B cell (primary cell): ENCODE measurements at regions not wholly inside any gene's neighbourhood (a gene's known extent, or its start where the extent isn't known, plus 50 kb on each side); places are given as distances from the start of the nearest gene placed in this dataset.

Experiments used
- ATAC-seq: fragments of 200-7000 bp; cut with Tn5 transposase; one replicate; pipeline ENCODE4 v1.10.0; 2021; ENCODE audit warnings: low read depth, mild to moderate bottlenecking, moderate number of reproducible peaks, moderate library complexity
- CTCF ChIA-PET: fragments of 350-600 bp; sonication (Branson Sonifier 250); formaldehyde crosslinking; loops from one replicate; lab custom pipeline; 2021; ENCODE audit warnings: antibody characterized with exemption, inconsistent platforms; lab: Charles Lee
- POLR2A ChIA-PET: fragments of 350-600 bp; sonication (Branson Sonifier 250); formaldehyde crosslinking; loops from one replicate; lab custom pipeline; 2021; ENCODE audit warnings: antibody characterized with exemption; lab: Charles Lee
- DNase-seq: peaks from one replicate; pipeline ENCODE4 v3.0.0; 2013
- H2AFZ ChIP-seq: 2 replicates; pipeline ENCODE4 v1.6.1; 2012; ENCODE audit warnings: mild to moderate bottlenecking, low read depth, low read length; ENCODE audit not compliant: insufficient read depth, poor library complexity, severe bottlenecking
- H3K27ac ChIP-seq, 2 donors: 1 replicate in 1 of 2; 2 replicates in 1 of 2; pipeline ENCODE4 v1.5.1; 2012 to 2013; ENCODE audit warnings: low read length in 2 of 2, mild to moderate bottlenecking in 2 of 2, moderate library complexity in 1 of 2
- H3K27me3 ChIP-seq, 4 experiments: fragments of 200-600 bp in 1 of 4; sonication (generic) in 1 of 4; replicated peaks in 1 of 4; 1 replicate in 2 of 4; 2 replicates in 2 of 4; pipeline versions ENCODE4 v1.6.1 to v1.7.0; 2013 to 2016; ENCODE audit warnings: low read length in 3 of 4, mild to moderate bottlenecking in 2 of 4, mixed read lengths in 1 of 4, moderate library complexity in 1 of 4; ENCODE audit not compliant: insufficient read depth in 4 of 4, control insufficient read depth in 3 of 4; ENCODE audit errors: control extremely low read depth in 1 of 4
- H3K36me3 ChIP-seq, 2 experiments: replicated peaks in 1 of 2; 1 replicate in 1 of 2; 2 replicates in 1 of 2; pipeline versions ENCODE4 v1.6.1 to v1.7.1; 2013; ENCODE audit warnings: low read length in 1 of 2; ENCODE audit not compliant: insufficient read depth in 2 of 2, control insufficient read depth in 1 of 2; ENCODE audit errors: control extremely low read depth in 1 of 2, extremely low read depth in 1 of 2
- H3K4me1 ChIP-seq, 2 donors: fragments of 200-600 bp in 1 of 2; sonication (generic) in 1 of 2; 1 replicate in 1 of 2; 2 replicates in 1 of 2; pipeline versions ENCODE4 v1.5.1 to v1.6.1; 2013 to 2017; ENCODE audit warnings: low read length in 2 of 2; ENCODE audit not compliant: control insufficient read depth in 2 of 2, insufficient read depth in 2 of 2
- H3K4me2 ChIP-seq: replicated peaks from 2 replicates; pipeline ENCODE3; 2012; ENCODE audit warnings: mild to moderate bottlenecking, low read depth, low read length; ENCODE audit not compliant: poor library complexity, severe bottlenecking
- H3K4me3 ChIP-seq, 5 experiments: fragments of 200-600 bp in 1 of 5; sonication (generic) in 1 of 5; 1 replicate in 3 of 5; 2 replicates in 2 of 5; pipeline versions ENCODE4 v1.5.1 to v1.7.0; 2011 to 2016; ENCODE audit warnings: low read length in 4 of 5, mild to moderate bottlenecking in 4 of 5, low read depth in 2 of 5, control low read depth in 1 of 5, moderate library complexity in 1 of 5; ENCODE audit not compliant: insufficient read depth in 1 of 5; ENCODE audit errors: control extremely low read depth in 1 of 5, extremely low read depth in 1 of 5
- H3K79me2 ChIP-seq: fragments of 200-600 bp; sonication (generic); one replicate; pipeline ENCODE4 v1.6.0; 2016; ENCODE audit warnings: low read length; ENCODE audit not compliant: control insufficient read depth, insufficient read depth
- H3K9ac ChIP-seq: fragments of 200-600 bp; sonication (generic); 2 replicates; pipeline ENCODE4 v1.6.1; 2017; ENCODE audit warnings: mild to moderate bottlenecking, low read length, moderate library complexity
- H3K9me3 ChIP-seq, 3 donors: one replicate each; pipeline versions ENCODE4 v1.6.1 to v1.7.1; 2013; ENCODE audit warnings: low read length in 2 of 3; ENCODE audit not compliant: control insufficient read depth in 2 of 3, insufficient read depth in 1 of 3; ENCODE audit errors: control extremely low read depth in 1 of 3
- H4K20me1 ChIP-seq: 2 replicates; pipeline ENCODE4 v1.6.0; 2012; ENCODE audit warnings: mild to moderate bottlenecking, low read length; ENCODE audit not compliant: insufficient read depth, control insufficient read depth, poor library complexity, severe bottlenecking
- H3K27ac Mint-ChIP-seq: one replicate; pipeline ENCODE4 v1.8.0; 2021; ENCODE audit warnings: mixed read lengths
- H3K27me3 Mint-ChIP-seq: one replicate; pipeline ENCODE4 v1.8.0; 2021; ENCODE audit warnings: mixed read lengths
- H3K4me1 Mint-ChIP-seq: one replicate; pipeline ENCODE4 v1.8.0; 2021; ENCODE audit warnings: mixed read lengths
- H3K4me3 Mint-ChIP-seq: one replicate; pipeline ENCODE4 v1.8.0; 2021; ENCODE audit warnings: mixed read lengths
- H3K9me3 Mint-ChIP-seq: one replicate; pipeline ENCODE4 v1.8.0; 2022; ENCODE audit warnings: mixed read lengths; ENCODE audit not compliant: insufficient read depth
- CTCF ChIP-seq: fragments of 200-600 bp; IDR thresholded peaks from one replicate; pipeline ENCODE4 v1.8.0; 2022; ENCODE audit warnings: antibody characterized with exemption, mild to moderate bottlenecking
- EZH2 ChIP-seq: IDR thresholded peaks from 2 replicates; pipeline ENCODE4 v1.6.1; 2012; ENCODE audit warnings: borderline replicate concordance, low read depth, mild to moderate bottlenecking, moderate library complexity, low read length; ENCODE audit not compliant: insufficient read depth, poor library complexity, severe bottlenecking
- WGBS: methylation state at CpG from one replicate; pipeline ENCODE4 v1.1.5; 2013; ENCODE audit warnings: missing lambda C conversion rate; ENCODE audit not compliant: insufficient coverage; 5-methylcytosine and 5-hydroxymethylcytosine counted together
- intact Hi-C: fragments of 100-400 bp; cut with micrococcal nuclease; formaldehyde crosslinking; loops from one replicate; pipeline ENCODE4 v1.10.0; 2022

GRCh38 chr6:139590206-139590605 is 215.8 kb upstream of the CITED2 start:
- H2AFZ ChIP-seq = no peak overlapping the region
- ATAC-seq (no peak), DNase-seq (no peak)
- H3K9me3 ChIP-seq = no peaks in the 10 kb centered on the region
- no CpG with 5 or more reads among the region's 1 CpG for WGBS
- H3K27me3 ChIP-seq = peaks cover 0 to 4% (median 0%) of the 10 kb centered on the region in 4 experiments
- no peaks in the 10 kb centered on the region for H3K36me3 ChIP-seq
- Mint-ChIP-seq H3K4me1 (no peaks in the 10 kb centered on the region), H3K27ac (no peak overlapping the region), H3K4me3 (no peak overlapping the region), H3K9me3 (no peaks in the 10 kb centered on the region), H3K27me3 (peaks cover 9% of the 10 kb centered on the region)
- intact Hi-C loops = no loop called here
- H3K4me1 ChIP-seq = no peaks in the 10 kb centered on the region
- ChIA-PET CTCF (no interaction called here), POLR2A (no interaction called here)
- H3K79me2 ChIP-seq = no peaks in the 10 kb centered on the region
- no peaks in the 10 kb centered on the region for H4K20me1 ChIP-seq
- TF ChIP-seq EZH2 = no peak
- TF ChIP-seq CTCF = no peak
- H3K4me3 ChIP-seq = no peak overlapping the region
- H3K4me2 ChIP-seq = no peak overlapping the region
- no peak overlapping the region for H3K27ac ChIP-seq
- H3K9ac ChIP-seq = no peak overlapping the region

GRCh38 chr6:139588734-139589593 is 214.5 kb upstream of the CITED2 start:
- POLR2A ChIA-PET = no interaction called here

More at GRCh38 chr6:139588734-139589593, 214.5 kb upstream of the CITED2 start:
- TF ChIP-seq EZH2 (no peak), CTCF (no peak)
- intact Hi-C loops = no loop called here
- no peak overlapping the region for H3K27ac Mint-ChIP-seq
- Histone ChIP-seq H3K36me3 (no peaks in the 10 kb centered on the region), H3K27me3 (peaks cover 0 to 4% (median 0%) of the 10 kb centered on the region in 4 experiments), H3K9ac (no peak overlapping the region), H3K4me1 (no peaks in the 10 kb centered on the region), H3K4me3 (no peak overlapping the region), H2AFZ (no peak overlapping the region), H3K4me2 (no peak overlapping the region), H4K20me1 (no peaks in the 10 kb centered on the region), H3K79me2 (no peaks in the 10 kb centered on the region), H3K27ac (no peak overlapping the region), H3K9me3 (no peaks in the 10 kb centered on the region)
- H3K4me3 Mint-ChIP-seq = no peak overlapping the region
- no peaks in the 10 kb centered on the region for H3K9me3 Mint-ChIP-seq
- peaks cover 9% of the 10 kb centered on the region for H3K27me3 Mint-ChIP-seq
- ATAC-seq = no peak
- H3K4me1 Mint-ChIP-seq = no peaks in the 10 kb centered on the region
- no CpG with 5 or more reads among the region's 4 CpGs for WGBS
- CTCF ChIA-PET = no interaction called here
- no peak for DNase-seq
